ENCODE measurements at regions not wholly inside any gene's neighbourhood (a gene's known extent, or its start where the extent isn't known, plus 50 kb on each side); places are given as distances from the start of the nearest gene placed in this dataset.

- Mint-ChIP-seq H3K9me3 (peaks cover 4% of the 10 kb centered on the region), H3K4me3 (no peak overlapping the region), H3K36me3 (no peaks in the 10 kb centered on the region), H3K4me1 (no peaks in the 10 kb centered on the region), H3K27me3 (no peaks in the 10 kb centered on the region), H3K27ac (no peak overlapping the region)
- DNase-seq (ENCODE audit: low spot score in 2 of 2) (no peak), ATAC-seq (ENCODE audit: low read depth) (no peak)
Measured at GRCh38 chr3:110031975-110032374, 694.6 kb upstream of the DPPA4 start.

DNA sequence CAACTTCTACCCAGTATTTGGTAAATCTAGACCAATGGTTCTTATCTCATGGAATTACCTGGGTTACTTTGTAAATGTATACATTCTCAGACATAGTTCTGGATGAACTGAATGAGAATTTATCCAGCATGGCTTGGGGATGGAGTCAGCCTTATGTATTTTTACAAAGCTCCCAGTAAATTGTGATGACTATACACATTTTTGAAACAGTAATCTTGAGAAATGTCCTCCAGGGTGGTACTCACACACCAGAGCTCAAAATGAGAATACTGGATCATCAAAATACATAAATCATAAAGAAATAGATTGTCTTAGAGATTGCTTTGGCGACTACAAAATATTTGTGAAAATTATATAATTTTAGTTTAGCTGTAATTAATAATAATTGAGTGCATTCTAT, 722.1 kb upstream of the DPPA4 start:
- no peak for DNase-seq (ENCODE audit: low spot score in 2 of 2)

GRCh38 chr3:110062716-110063115, 725.4 kb upstream of the DPPA4 start:
- no peak for DNase-seq (ENCODE audit: low spot score in 2 of 2)
- no peaks in the 10 kb centered on the region for H3K36me3 Mint-ChIP-seq
- H3K27ac Mint-ChIP-seq = no peak overlapping the region
- no peak overlapping the region for H3K4me3 Mint-ChIP-seq
- H3K27me3 Mint-ChIP-seq = no peaks in the 10 kb centered on the region
- H3K9me3 Mint-ChIP-seq = no peaks in the 10 kb centered on the region
- no peak for ATAC-seq (ENCODE audit: low read depth)
- H3K4me1 Mint-ChIP-seq = no peaks in the 10 kb centered on the region

More for the DNA sequence above, 722.1 kb upstream of the DPPA4 start:
- no peak overlapping the region for H3K4me3 Mint-ChIP-seq
- H3K27me3 Mint-ChIP-seq = no peaks in the 10 kb centered on the region
- no peak overlapping the region for H3K27ac Mint-ChIP-seq
- no peaks in the 10 kb centered on the region for H3K36me3 Mint-ChIP-seq
- H3K9me3 Mint-ChIP-seq = peaks cover 2% of the 10 kb centered on the region
- no peaks in the 10 kb centered on the region for H3K4me1 Mint-ChIP-seq
- no peak for ATAC-seq (ENCODE audit: low read depth)

- Mint-ChIP-seq H3K27ac (no peak overlapping the region), H3K4me3 (no peak overlapping the region), H3K4me1 (no peaks in the 10 kb centered on the region), H3K27me3 (no peaks in the 10 kb centered on the region), H3K36me3 (no peaks in the 10 kb centered on the region), H3K9me3 (no peaks in the 10 kb centered on the region)
- ATAC-seq (ENCODE audit: low read depth) = no peak
- no peak for DNase-seq (ENCODE audit: low spot score in 2 of 2)
Measured at GRCh38 chr3:110063178-110063577, 725.8 kb upstream of the DPPA4 start.

GRCh38 chr3:110066206-110066605, 728.9 kb upstream of the DPPA4 start:
- Mint-ChIP-seq H3K27me3 (no peaks in the 10 kb centered on the region), H3K9me3 (no peaks in the 10 kb centered on the region), H3K27ac (no peak overlapping the region), H3K36me3 (no peaks in the 10 kb centered on the region), H3K4me1 (no peaks in the 10 kb centered on the region), H3K4me3 (no peak overlapping the region)
- no peak for DNase-seq (ENCODE audit: low spot score in 2 of 2)
- no peak for ATAC-seq (ENCODE audit: low read depth)

DNA sequence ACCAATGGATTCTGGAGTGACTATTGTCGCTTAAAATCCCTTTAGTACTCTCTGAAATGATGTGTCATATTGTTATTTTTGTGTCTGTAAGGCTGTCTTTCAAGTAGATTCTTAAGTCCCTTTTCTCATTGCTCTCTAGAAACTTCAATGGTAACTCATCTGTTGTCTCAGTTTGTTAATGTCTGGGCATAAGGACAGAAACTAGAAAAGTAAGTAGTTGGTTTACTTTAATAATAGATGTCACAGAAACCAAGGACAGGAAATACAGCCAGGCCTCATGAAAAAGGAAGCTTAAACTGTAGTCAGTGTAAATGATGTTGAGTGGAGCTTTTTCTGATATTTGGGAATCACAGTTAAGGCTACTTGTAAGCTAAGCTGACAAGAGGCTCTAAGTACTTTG, 730.2 kb upstream of the DPPA4 start:
- ATAC-seq (ENCODE audit: low read depth) (no peak), DNase-seq (ENCODE audit: low spot score in 2 of 2) (no peak)
- no peak overlapping the region for H3K27ac Mint-ChIP-seq
- no peak overlapping the region for H3K4me3 Mint-ChIP-seq
- no peaks in the 10 kb centered on the region for H3K27me3 Mint-ChIP-seq
- peaks cover 6% of the 10 kb centered on the region for H3K9me3 Mint-ChIP-seq
- H3K36me3 Mint-ChIP-seq = no peaks in the 10 kb centered on the region
- H3K4me1 Mint-ChIP-seq = no peaks in the 10 kb centered on the region

- H3K4me1 Mint-ChIP-seq = no peaks in the 10 kb centered on the region
- H3K4me3 Mint-ChIP-seq = no peak overlapping the region
- no peak overlapping the region for H3K27ac Mint-ChIP-seq
- DNase-seq (ENCODE audit: low spot score in 2 of 2) (no peak), ATAC-seq (ENCODE audit: low read depth) (no peak)
- no peaks in the 10 kb centered on the region for H3K36me3 Mint-ChIP-seq
- H3K9me3 Mint-ChIP-seq = peaks cover 6% of the 10 kb centered on the region
- H3K27me3 Mint-ChIP-seq = no peaks in the 10 kb centered on the region
Measured at GRCh38 chr3:110069761-110070160, 732.4 kb upstream of the DPPA4 start.

DNA sequence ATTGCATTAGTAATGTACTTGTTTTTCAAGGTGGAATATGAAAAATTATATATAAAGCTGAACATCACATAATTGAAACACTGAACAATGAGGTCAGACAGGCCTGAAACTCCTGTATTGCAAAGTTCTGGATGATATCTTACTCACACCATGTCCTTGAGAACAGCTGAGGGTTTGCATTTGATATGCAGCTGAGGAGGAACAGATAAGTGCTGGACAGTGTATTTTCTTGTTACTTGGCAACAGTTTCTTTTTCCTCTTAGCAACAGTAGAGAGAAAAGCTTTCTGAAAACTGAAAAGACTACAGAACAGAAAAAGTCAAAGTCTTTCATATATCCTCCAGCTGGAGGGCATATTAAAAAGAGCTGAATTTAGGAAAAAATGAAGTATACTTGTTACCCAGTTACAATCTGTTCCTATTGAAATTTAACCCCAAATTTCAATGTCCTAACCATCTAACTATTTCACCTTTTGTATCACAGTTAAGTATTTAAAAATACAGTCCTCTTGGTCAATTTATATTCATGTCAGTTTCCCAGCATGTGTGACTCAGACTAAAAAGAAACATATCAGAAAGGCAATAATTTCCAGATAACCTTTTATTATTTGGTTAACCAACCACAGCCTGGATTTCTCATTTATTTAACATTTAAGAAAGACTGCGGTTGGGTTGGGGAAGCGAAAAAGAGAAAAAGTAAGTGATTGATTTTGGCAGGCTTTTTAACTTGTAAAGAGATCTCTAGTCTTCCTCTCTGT, 733.0 kb upstream of the DPPA4 start:
- no peak overlapping the region for H3K27ac Mint-ChIP-seq
- no peak overlapping the region for H3K4me3 Mint-ChIP-seq
- ATAC-seq (ENCODE audit: low read depth) (no peak), DNase-seq (ENCODE audit: low spot score in 2 of 2) (no peak)
- no peaks in the 10 kb centered on the region for H3K36me3 Mint-ChIP-seq
- no peaks in the 10 kb centered on the region for H3K27me3 Mint-ChIP-seq
- H3K4me1 Mint-ChIP-seq = no peaks in the 10 kb centered on the region
- H3K9me3 Mint-ChIP-seq = peaks cover 6% of the 10 kb centered on the region

- ATAC-seq (ENCODE audit: low read depth) = no peak
Measured at GRCh38 chr3:110074095-110074494, 736.7 kb upstream of the DPPA4 start.

GRCh38 chr3:110077093-110077492, 739.7 kb upstream of the DPPA4 start:
- ATAC-seq (ENCODE audit: low read depth) (no peak), DNase-seq (ENCODE audit: low spot score in 2 of 2) (no peak)
- Mint-ChIP-seq H3K4me3 (no peak overlapping the region), H3K9me3 (no peaks in the 10 kb centered on the region), H3K27ac (no peak overlapping the region), H3K27me3 (no peaks in the 10 kb centered on the region), H3K36me3 (no peaks in the 10 kb centered on the region), H3K4me1 (no peaks in the 10 kb centered on the region)

More at GRCh38 chr3:110074095-110074494, 736.7 kb upstream of the DPPA4 start:
- no peaks in the 10 kb centered on the region for H3K27me3 Mint-ChIP-seq
- no peaks in the 10 kb centered on the region for H3K4me1 Mint-ChIP-seq
- H3K36me3 Mint-ChIP-seq = no peaks in the 10 kb centered on the region
- peaks cover 6% of the 10 kb centered on the region for H3K9me3 Mint-ChIP-seq
- DNase-seq (ENCODE audit: low spot score in 2 of 2) = no peak
- no peak overlapping the region for H3K4me3 Mint-ChIP-seq
- H3K27ac Mint-ChIP-seq = no peak overlapping the region

GRCh38 chr3:110093411-110093810, 756.1 kb upstream of the DPPA4 start:
- DNase-seq (ENCODE audit: low spot score in 2 of 2) (no peak), ATAC-seq (ENCODE audit: low read depth) (no peak)
- no peaks in the 10 kb centered on the region for H3K36me3 Mint-ChIP-seq
- H3K4me3 Mint-ChIP-seq = no peak overlapping the region
- no peak overlapping the region for H3K27ac Mint-ChIP-seq
- peaks cover 11% of the 10 kb centered on the region for H3K9me3 Mint-ChIP-seq
- H3K4me1 Mint-ChIP-seq = no peaks in the 10 kb centered on the region
- no peaks in the 10 kb centered on the region for H3K27me3 Mint-ChIP-seq

- no peaks in the 10 kb centered on the region for H3K36me3 Mint-ChIP-seq
- peaks cover 11% of the 10 kb centered on the region for H3K9me3 Mint-ChIP-seq
- no peak overlapping the region for H3K4me3 Mint-ChIP-seq
- no peaks in the 10 kb centered on the region for H3K27me3 Mint-ChIP-seq
- no peak overlapping the region for H3K27ac Mint-ChIP-seq
- DNase-seq (ENCODE audit: low spot score in 2 of 2) = no peak
- H3K4me1 Mint-ChIP-seq = no peaks in the 10 kb centered on the region
- ATAC-seq (ENCODE audit: low read depth) = no peak
Measured at GRCh38 chr3:110093812-110094401, 756.6 kb upstream of the DPPA4 start.

- no peaks in the 10 kb centered on the region for H3K27me3 Mint-ChIP-seq
- no peaks in the 10 kb centered on the region for H3K36me3 Mint-ChIP-seq
- peaks cover 8% of the 10 kb centered on the region for H3K9me3 Mint-ChIP-seq
- no peaks in the 10 kb centered on the region for H3K4me1 Mint-ChIP-seq
- DNase-seq (ENCODE audit: low spot score in 2 of 2) (no peak), ATAC-seq (ENCODE audit: low read depth) (no peak)
- no peak overlapping the region for H3K27ac Mint-ChIP-seq
- H3K4me3 Mint-ChIP-seq = no peak overlapping the region
Measured at GRCh38 chr3:110099711-110100110, 762.4 kb upstream of the DPPA4 start.

DNA sequence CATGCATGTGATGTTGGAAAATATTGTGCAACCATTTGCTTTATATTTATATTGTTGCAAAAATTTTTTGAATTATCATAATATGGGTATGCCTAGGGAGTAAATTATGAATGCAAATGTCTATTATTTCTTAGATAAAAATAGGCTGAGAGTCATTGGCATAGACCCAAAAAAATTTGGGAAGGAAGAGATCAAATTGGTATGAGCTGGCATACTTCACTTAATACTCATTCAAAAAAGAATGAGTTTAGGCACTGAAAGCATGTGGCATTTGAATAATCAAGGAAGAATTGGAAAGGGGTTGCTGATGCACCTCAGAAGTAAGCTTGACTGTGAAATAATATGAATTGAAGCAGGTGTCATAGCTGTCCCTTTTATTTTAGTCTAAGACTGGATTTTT, 764.0 kb upstream of the DPPA4 start:
- H3K9me3 Mint-ChIP-seq = peaks cover 7% of the 10 kb centered on the region
- DNase-seq (ENCODE audit: low spot score in 2 of 2) (no peak), ATAC-seq (ENCODE audit: low read depth) (no peak)
- H3K36me3 Mint-ChIP-seq = no peaks in the 10 kb centered on the region
- H3K4me1 Mint-ChIP-seq = no peaks in the 10 kb centered on the region
- H3K27ac Mint-ChIP-seq = no peak overlapping the region
- no peak overlapping the region for H3K4me3 Mint-ChIP-seq
- no peaks in the 10 kb centered on the region for H3K27me3 Mint-ChIP-seq

DNA sequence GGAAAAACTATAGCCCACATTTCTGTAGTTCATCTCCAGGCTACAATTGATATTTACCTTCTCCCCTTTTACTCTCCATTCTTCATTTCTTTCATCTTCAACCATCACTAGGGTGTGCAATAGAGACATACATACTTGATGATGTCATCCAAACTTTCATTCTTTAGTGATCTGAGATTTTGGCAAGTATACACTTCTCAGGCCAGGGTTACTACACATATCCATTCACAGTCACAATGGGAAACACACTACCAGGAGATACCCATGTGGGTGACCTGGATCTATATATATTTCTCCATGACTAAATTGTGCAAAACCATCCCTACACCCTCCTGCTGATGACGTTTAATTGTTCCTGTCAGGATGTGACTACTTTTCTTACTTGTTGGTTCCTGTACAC, 769.5 kb upstream of the DPPA4 start:
- no peak overlapping the region for H3K27ac Mint-ChIP-seq
- H3K4me1 Mint-ChIP-seq = no peaks in the 10 kb centered on the region
- no peaks in the 10 kb centered on the region for H3K27me3 Mint-ChIP-seq
- ATAC-seq (ENCODE audit: low read depth) = no peak
- H3K36me3 Mint-ChIP-seq = no peaks in the 10 kb centered on the region
- DNase-seq (ENCODE audit: low spot score in 2 of 2) = no peak
- H3K9me3 Mint-ChIP-seq = peaks cover 10% of the 10 kb centered on the region
- H3K4me3 Mint-ChIP-seq = no peak overlapping the region
